Right cardiac atrium (tissue), 5 donors: ENCODE measurements at regions not wholly inside any gene's neighbourhood (a gene's known extent, or its start where the extent isn't known, plus 50 kb on each side); places are given as distances from the start of the nearest gene placed in this dataset.

Source experiments
- ATAC-seq, 2 donors: fragments of 200-7000 bp; cut with Tn5 transposase; one replicate each; pipeline versions ENCODE4 v1.8.0 to v1.9.1; 2020; ENCODE audit warnings: moderate library complexity in 2 of 2, mild to moderate bottlenecking in 1 of 2
- DNase-seq, 3 donors: peaks; one replicate each; pipeline ENCODE4 v3.0.0-alpha.2; 2020
- H3K27ac ChIP-seq: one replicate; pipeline ENCODE4 v1.5.1; 2013; ENCODE audit warnings: mild to moderate bottlenecking, low read length, control low read depth, moderate library complexity
- H3K27me3 ChIP-seq: one replicate; pipeline ENCODE4 v1.6.1; 2013; ENCODE audit not compliant: control insufficient read depth, insufficient read depth
- H3K4me1 ChIP-seq: one replicate; pipeline ENCODE4 v1.6.1; 2013; ENCODE audit warnings: low read length; ENCODE audit not compliant: control insufficient read depth, insufficient read depth
- H3K4me3 ChIP-seq: one replicate; pipeline ENCODE4 v1.5.1; 2013; ENCODE audit warnings: low read length, control low read depth
- H3K9me3 ChIP-seq: one replicate; pipeline ENCODE4 v1.6.1; 2013; ENCODE audit warnings: low read length; ENCODE audit not compliant: control insufficient read depth
- WGBS: extraction: QIAGEN DNeasy Blood & Tissue Kit; methylation state at CpG from one replicate; pipeline ENCODE4 v1.1.7; 2013; 5-methylcytosine and 5-hydroxymethylcytosine counted together
- intact Hi-C, 4 donors: fragments of 100-400 bp; cut with DNase I; formaldehyde crosslinking; loops; one replicate each; pipeline versions ENCODE4 v1.11.0 to v1.14.0; 2022 to 2023
- donor health status: healthy with polysubstance abuse.
- donor health status: DM: no; HTN: yes; CAD: no.
- donor health status: DM: no; HTN: no; CAD: no.
- donor health status: DM: no; HTN: yes; CAD: no; lungs with severe emphysema.
- donor health status: DM: yes; HTN: yes; CAD: no.

GRCh38 chr22:47389201-47389600, 626.8 kb downstream of the TBC1D22A start:
- Histone ChIP-seq H3K27ac (no peak overlapping the region), H3K9me3 (no peaks in the 10 kb centered on the region), H3K27me3 (no peaks in the 10 kb centered on the region), H3K4me3 (no peak overlapping the region), H3K4me1 (no peaks in the 10 kb centered on the region)
- WGBS, result 74% methylated on average over 11 of the region's 11 CpGs
- intact Hi-C loops, result no loop called here
- ATAC-seq, result no peak
- DNase-seq, result no peak

DNA sequence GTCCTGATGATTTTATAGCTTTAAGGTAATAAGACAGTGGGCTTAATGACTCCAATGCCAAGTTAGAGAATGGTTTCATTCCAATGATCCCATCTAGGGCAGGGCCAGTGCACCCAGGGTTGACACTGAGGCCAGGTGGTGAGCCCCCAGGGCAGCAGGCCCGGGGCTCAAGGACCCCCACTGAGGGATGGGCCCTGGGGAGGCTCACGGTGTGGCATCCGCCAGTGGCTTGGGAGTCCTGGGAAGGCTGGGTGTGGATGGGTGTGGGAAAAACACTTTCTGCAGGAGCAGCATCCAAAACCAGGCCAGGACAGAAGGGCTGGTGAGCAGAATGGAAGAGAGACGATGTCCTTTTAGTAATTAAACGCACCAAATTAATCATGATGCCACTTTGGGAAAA, 626.3 kb downstream of the TBC1D22A start:
- no peaks in the 10 kb centered on the region for H3K4me1 ChIP-seq
- H3K27ac ChIP-seq, result no peak overlapping the region
- ATAC-seq, result no peak
- WGBS, result 60% methylated on average over 5 of the region's 5 CpGs
- H3K9me3 ChIP-seq, result no peaks in the 10 kb centered on the region
- no peak overlapping the region for H3K4me3 ChIP-seq
- DNase-seq, result no peak
- intact Hi-C loops, result no loop called here
- H3K27me3 ChIP-seq, result no peaks in the 10 kb centered on the region

DNA sequence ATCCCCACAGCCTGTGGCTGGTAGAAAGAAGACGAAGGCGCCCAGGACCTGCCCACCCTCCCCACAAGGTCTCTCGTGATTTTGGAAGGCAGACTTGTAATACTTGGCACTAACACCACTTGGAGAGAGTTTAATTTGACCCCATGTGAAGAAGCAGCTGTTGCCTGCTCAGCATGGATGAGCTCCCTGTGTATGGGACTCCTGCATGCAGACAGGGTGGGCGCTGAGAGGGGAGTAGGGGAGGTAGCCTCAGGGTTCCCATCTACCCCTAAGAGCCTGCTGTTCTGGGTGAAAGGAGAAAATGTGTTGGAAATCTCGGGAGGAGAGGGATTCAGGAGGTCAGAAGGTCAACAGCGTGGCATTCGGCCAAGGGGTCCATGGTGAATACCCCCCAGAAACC, 625.9 kb downstream of the TBC1D22A start:
- 63% methylated on average over 7 of the region's 7 CpGs for WGBS
- no peaks in the 10 kb centered on the region for H3K27me3 ChIP-seq
- no peak for ATAC-seq
- DNase-seq, result no peak
- intact Hi-C loops, result no loop called here
- no peak overlapping the region for H3K27ac ChIP-seq
- H3K4me1 ChIP-seq, result no peaks in the 10 kb centered on the region
- no peak overlapping the region for H3K4me3 ChIP-seq
- no peaks in the 10 kb centered on the region for H3K9me3 ChIP-seq

DNA sequence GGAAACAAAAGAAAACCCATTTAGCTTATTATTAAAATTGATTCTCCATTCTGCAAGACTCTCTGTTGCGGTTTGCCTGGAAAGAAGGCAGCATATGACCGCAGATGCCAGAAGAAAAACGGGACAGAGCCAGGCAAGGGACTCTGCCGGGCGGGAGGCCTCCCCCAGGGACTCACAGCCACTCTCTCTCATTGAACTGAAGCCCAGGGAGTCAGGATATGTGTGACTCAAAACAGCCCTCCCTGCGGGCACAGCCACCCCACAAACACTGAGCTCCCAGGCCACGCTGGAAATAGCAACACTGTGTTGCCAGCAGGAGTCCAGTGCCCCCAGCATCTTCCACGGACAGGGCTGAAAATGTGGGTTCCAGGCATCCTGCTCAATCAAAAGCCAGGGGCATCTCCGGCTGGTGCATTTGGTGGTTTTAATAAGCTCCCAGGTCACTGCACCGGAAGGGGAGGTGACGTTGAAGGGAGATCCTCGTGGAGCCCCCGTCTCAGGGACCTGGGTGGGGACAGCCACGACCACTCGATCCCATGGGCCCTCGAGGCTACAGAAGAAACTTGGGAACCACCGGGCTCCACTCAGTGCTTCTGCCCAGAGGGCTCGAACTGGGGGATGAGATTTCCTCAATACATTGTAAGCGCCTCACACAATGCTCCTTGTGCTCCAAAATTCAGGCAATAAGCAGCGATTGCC, 624.5 kb downstream of the TBC1D22A start:
- intact Hi-C loops, result no loop called here
- ATAC-seq, result no peak
- Histone ChIP-seq H3K9me3 (no peaks in the 10 kb centered on the region), H3K27me3 (no peaks in the 10 kb centered on the region), H3K27ac (no peak overlapping the region), H3K4me3 (no peak overlapping the region), H3K4me1 (no peaks in the 10 kb centered on the region)
- 77% methylated on average over 20 of the region's 20 CpGs for WGBS
- no peak for DNase-seq

- WGBS, result 80% methylated on average over 8 of the region's 8 CpGs
- Histone ChIP-seq H3K27ac (no peak overlapping the region), H3K4me3 (no peak overlapping the region), H3K27me3 (no peaks in the 10 kb centered on the region), H3K4me1 (no peaks in the 10 kb centered on the region), H3K9me3 (no peaks in the 10 kb centered on the region)
- no peak for DNase-seq
- intact Hi-C loops, result no loop called here
- ATAC-seq, result no peak
These were observed 622.5 kb downstream of the TBC1D22A start for GRCh38 chr22:47384977-47385376.

- Histone ChIP-seq H3K27ac (no peak overlapping the region), H3K27me3 (no peaks in the 10 kb centered on the region), H3K4me1 (no peaks in the 10 kb centered on the region), H3K9me3 (no peaks in the 10 kb centered on the region), H3K4me3 (no peak overlapping the region)
- DNase-seq (peak in 1 of 3 donors; percentile 20), ATAC-seq (no peak)
- 74% methylated on average over 7 of the region's 7 CpGs for WGBS
- intact Hi-C loops, result no loop called here
These were observed 619.9 kb downstream of the TBC1D22A start for GRCh38 chr22:47382164-47382890.

GRCh38 chr22:47381240-47381639, 618.8 kb downstream of the TBC1D22A start:
- Histone ChIP-seq H3K27ac (no peak overlapping the region), H3K9me3 (no peaks in the 10 kb centered on the region), H3K27me3 (no peaks in the 10 kb centered on the region), H3K4me3 (no peak overlapping the region), H3K4me1 (no peaks in the 10 kb centered on the region)
- DNase-seq (peak in 1 of 3 donors; percentile 25), ATAC-seq (no peak)
- 89% methylated on average over 14 of the region's 14 CpGs for WGBS
- intact Hi-C loops, result no loop called here

GRCh38 chr22:47380692-47381091, 618.2 kb downstream of the TBC1D22A start:
- no peaks in the 10 kb centered on the region for H3K27me3 ChIP-seq
- no peak overlapping the region for H3K27ac ChIP-seq
- DNase-seq (peak in 1 of 3 donors; percentile 20), ATAC-seq (no peak)
- H3K4me3 ChIP-seq, result no peak overlapping the region
- WGBS, result 86% methylated on average over 5 of the region's 5 CpGs
- no peaks in the 10 kb centered on the region for H3K4me1 ChIP-seq
- H3K9me3 ChIP-seq, result no peaks in the 10 kb centered on the region
- intact Hi-C loops, result no loop called here

DNA sequence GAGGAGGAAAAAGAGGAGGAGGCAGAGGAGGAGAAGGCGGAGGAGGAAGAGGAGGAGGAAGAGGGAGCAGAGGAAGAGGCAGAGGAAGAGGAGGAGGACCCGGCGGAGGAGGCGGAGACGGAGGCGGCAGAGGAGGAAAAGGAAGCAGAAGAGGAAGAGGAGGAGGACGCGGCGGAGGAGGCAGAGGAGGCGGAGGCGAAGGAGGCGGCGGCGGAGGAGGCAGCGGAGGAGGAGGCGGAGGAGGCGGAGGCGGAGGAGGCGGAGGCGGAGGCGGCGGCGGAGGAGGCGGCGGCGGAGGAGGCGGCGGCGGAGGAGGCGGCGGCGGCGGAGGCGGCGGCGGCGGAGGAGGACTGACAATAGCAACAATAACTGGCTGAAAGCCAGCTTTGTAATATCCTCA, 616.6 kb downstream of the TBC1D22A start:
- no peaks in the 10 kb centered on the region for H3K4me1 ChIP-seq
- 91% methylated on average over 19 of the region's 37 CpGs for whole genome bisulfite sequencing
- intact Hi-C loops, result no loop called here
- no peak overlapping the region for H3K27ac ChIP-seq
- no peak overlapping the region for H3K4me3 ChIP-seq
- DNase-seq (no peak), ATAC-seq (no peak)
- no peaks in the 10 kb centered on the region for H3K9me3 ChIP-seq
- H3K27me3 ChIP-seq, result no peaks in the 10 kb centered on the region

DNA sequence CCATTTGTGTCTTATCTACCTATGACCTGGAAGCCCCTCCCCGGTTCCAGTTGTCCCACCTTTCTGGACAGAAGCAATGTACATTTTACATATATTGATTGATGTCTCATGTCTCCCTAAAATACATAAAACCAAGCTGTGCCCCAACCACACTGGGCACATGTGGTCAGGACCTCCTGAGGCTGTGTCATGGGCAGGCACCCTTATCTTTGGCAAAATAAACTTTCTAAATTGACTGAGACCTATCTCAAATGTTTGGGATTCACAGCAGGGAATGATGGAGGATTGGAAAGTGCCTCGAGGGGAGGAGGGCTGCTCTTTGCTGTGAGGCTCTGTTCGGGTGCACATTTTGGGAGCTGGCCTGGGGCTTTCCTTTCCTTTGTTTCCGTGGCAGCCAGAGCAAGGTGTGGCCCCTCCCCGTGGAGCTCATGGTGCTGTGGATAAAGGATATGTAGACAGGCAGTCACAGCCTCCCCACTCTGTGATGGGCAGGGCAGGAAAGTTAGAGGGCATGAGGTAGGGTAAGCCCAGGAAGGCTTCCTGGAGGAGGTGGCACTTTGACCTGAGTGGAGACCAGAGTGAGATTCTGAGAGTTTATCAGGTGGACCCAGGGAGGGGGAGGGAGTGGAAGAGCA, 615.6 kb downstream of the TBC1D22A start:
- H3K4me3 ChIP-seq, result no peak overlapping the region
- DNase-seq (no peak), ATAC-seq (no peak)
- intact Hi-C loops, result no loop called here
- WGBS, result 73% methylated on average over 5 of the region's 5 CpGs
- H3K27ac ChIP-seq, result no peak overlapping the region
- no peaks in the 10 kb centered on the region for H3K9me3 ChIP-seq
- H3K27me3 ChIP-seq, result no peaks in the 10 kb centered on the region
- no peaks in the 10 kb centered on the region for H3K4me1 ChIP-seq

- no peaks in the 10 kb centered on the region for H3K9me3 ChIP-seq
- H3K27me3 ChIP-seq, result no peaks in the 10 kb centered on the region
- no peak overlapping the region for H3K4me3 ChIP-seq
- no peaks in the 10 kb centered on the region for H3K4me1 ChIP-seq
- 72% methylated on average over 11 of the region's 11 CpGs for WGBS
- no peak for DNase-seq
- H3K27ac ChIP-seq, result no peak overlapping the region
- no peak for ATAC-seq
- intact Hi-C loops, result no loop called here
These were observed 614.6 kb downstream of the TBC1D22A start for GRCh38 chr22:47376901-47377505.
